Brain microvascular endothelial cell (primary cell): ENCODE measurements at regions not wholly inside any gene's neighbourhood (a gene's known extent, or its start where the extent isn't known, plus 50 kb on each side); places are given as distances from the start of the nearest gene placed in this dataset.

Experiments used
- DNase-seq: peaks from one replicate; pipeline ENCODE4 v3.0.0-alpha.2; 2020
- H3K27ac ChIP-seq: fragments of 250-450 bp; sonication (Bioruptor Pico); 2 replicates; pipeline ENCODE4 v1.5.1; 2020; ENCODE audit warnings: mild to moderate bottlenecking, moderate library complexity
- H3K27me3 ChIP-seq: fragments of 250-450 bp; sonication (Bioruptor Pico); replicated peaks from 2 replicates; pipeline ENCODE4 v1.5.1; 2020; ENCODE audit warnings: mild to moderate bottlenecking
- H3K36me3 ChIP-seq: fragments of 250-450 bp; sonication (Bioruptor Pico); replicated peaks from 2 replicates; pipeline ENCODE4 v1.5.1; 2020; ENCODE audit warnings: mild to moderate bottlenecking
- H3K4me3 ChIP-seq: 2 replicates; pipeline ENCODE4 v1.5.1; 2011; ENCODE audit warnings: low read depth, mild to moderate bottlenecking, control low read depth, low read length, moderate library complexity
- CTCF ChIP-seq: IDR thresholded peaks from 2 replicates; pipeline ENCODE4 v1.5.1; 2011; ENCODE audit warnings: low read depth, mild to moderate bottlenecking, moderate library complexity, low read length, control low read depth, inconsistent platforms; ENCODE audit errors: missing control alignments
- in situ Hi-C: cut with HindIII; loops from 2 replicates; pipeline ENCODE4 v1.10.0; 2017; ENCODE audit warnings: low sequenced_read_pairs, low pct_ligation_motif_present

- no peak for TF ChIP-seq CTCF
- Histone ChIP-seq H3K27ac (no peak overlapping the region), H3K36me3 (no peaks in the 10 kb centered on the region), H3K4me3 (no peak overlapping the region), H3K27me3 (no peaks in the 10 kb centered on the region)
- in situ Hi-C loops: no loop called here
- DNase-seq: peak; percentile 64
Measured at GRCh38 chr7:19327018-19327417, 181.8 kb upstream of the FERD3L start.

- no peaks in the 10 kb centered on the region for H3K27me3 ChIP-seq
- H3K27ac ChIP-seq: no peak overlapping the region
- in situ Hi-C loops: no loop called here
- no peaks in the 10 kb centered on the region for H3K36me3 ChIP-seq
- DNase-seq: no peak
- no peak overlapping the region for H3K4me3 ChIP-seq
- no peak for TF ChIP-seq CTCF
Measured at GRCh38 chr7:19322002-19322401, 176.8 kb upstream of the FERD3L start.

- H3K4me3 ChIP-seq: no peak overlapping the region
- H3K27ac ChIP-seq: no peak overlapping the region
- TF ChIP-seq CTCF: no peak
- DNase-seq: no peak
- H3K36me3 ChIP-seq: no peaks in the 10 kb centered on the region
- no peaks in the 10 kb centered on the region for H3K27me3 ChIP-seq
- in situ Hi-C loops: no loop called here
Measured at GRCh38 chr7:19318287-19318686, 173.1 kb upstream of the FERD3L start.

- no peak overlapping the region for H3K4me3 ChIP-seq
- in situ Hi-C loops: no loop called here
- H3K27ac ChIP-seq: no peak overlapping the region
- no peak for DNase-seq
- H3K36me3 ChIP-seq: no peaks in the 10 kb centered on the region
- H3K27me3 ChIP-seq: no peaks in the 10 kb centered on the region
- no peak for TF ChIP-seq CTCF
Measured at GRCh38 chr7:19317461-19317860, 172.2 kb upstream of the FERD3L start.

GRCh38 chr7:19312416-19312815 lies 167.2 kb upstream of the FERD3L start:
- TF ChIP-seq CTCF: no peak
- Histone ChIP-seq H3K4me3 (no peak overlapping the region), H3K27me3 (no peaks in the 10 kb centered on the region), H3K36me3 (no peaks in the 10 kb centered on the region), H3K27ac (no peak overlapping the region)
- in situ Hi-C loops: no loop called here
- no peak for DNase-seq

GRCh38 chr7:19307554-19307953 lies 162.3 kb upstream of the FERD3L start:
- H3K4me3 ChIP-seq: no peak overlapping the region
- no peak for TF ChIP-seq CTCF
- in situ Hi-C loops: no loop called here
- no peak overlapping the region for H3K27ac ChIP-seq
- DNase-seq: no peak
- H3K36me3 ChIP-seq: no peaks in the 10 kb centered on the region
- no peaks in the 10 kb centered on the region for H3K27me3 ChIP-seq
